DLD1 (cell line): ENCODE measurements at regions not wholly inside any gene's neighbourhood (a gene's known extent, or its start where the extent isn't known, plus 50 kb on each side); places are given as distances from the start of the nearest gene placed in this dataset.
"Not testable (repeated sequence)": the region's sequence is repeated elsewhere in the genome, so short reads cannot be mapped to it uniquely, and the experiment has no call there.

Experiments used
- in situ Hi-C: cut with HindIII; loops from 2 replicates; pipeline ENCODE4 v1.10.0; 2017; ENCODE audit warnings: low sequenced_read_pairs

DNA sequence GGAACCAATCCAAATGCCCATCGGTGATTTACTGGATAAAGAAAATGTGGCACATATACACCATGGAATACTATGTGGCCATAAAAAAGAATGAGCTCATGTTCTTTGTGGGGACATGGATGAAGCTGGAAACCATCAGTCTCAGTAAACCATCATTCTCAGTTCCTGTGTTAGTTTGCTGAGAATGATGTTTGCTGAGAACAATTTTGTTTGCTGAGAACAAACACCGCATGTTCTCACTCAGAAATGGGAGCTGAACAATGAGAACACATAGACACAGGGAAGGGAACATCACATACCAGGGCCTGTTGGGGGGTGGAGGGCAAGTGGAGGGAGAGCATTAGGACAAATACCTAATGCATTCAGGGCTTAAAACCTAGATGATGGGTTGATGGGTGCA, 185.5 kb downstream of the ANXA1 start:
- in situ Hi-C loops = not testable (repeated sequence)

DNA sequence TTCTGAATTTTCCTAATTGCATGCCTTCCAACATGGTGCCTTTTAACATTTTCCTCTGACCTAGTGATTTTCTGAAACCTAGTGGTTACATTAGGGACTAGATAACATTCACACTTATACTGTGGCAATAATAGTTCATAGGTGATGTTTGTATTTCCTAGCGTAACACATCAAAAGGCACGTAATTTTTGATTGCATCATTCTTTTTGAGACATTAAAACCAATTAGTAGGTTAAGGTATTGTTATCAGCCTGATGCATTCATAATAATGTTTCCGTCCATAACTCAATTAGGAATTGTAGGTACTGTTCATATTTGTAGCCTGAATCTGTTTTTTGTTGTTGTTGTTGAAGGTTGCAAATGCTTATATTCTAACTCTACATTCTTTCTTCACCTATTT, 192.4 kb downstream of the ANXA1 start:
- in situ Hi-C loops = no loop called here

DNA sequence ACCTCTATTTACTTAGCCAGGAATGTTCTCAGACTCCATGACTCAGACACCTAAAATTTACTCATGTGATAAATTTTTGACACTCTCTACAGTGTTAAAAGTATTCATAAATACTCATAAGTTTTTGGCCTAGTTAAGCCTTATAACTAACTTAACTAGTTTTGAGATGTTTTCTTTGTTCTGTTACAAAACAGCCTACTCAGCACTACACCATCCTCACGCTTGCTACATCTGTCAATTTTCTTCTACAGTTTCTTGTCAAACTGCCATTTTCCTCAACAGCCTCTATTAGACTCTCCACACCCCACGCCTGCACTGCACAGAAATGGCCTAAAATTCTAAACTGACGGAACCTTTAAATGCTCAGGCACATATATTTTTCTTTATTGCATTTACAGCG, 195.5 kb downstream of the ANXA1 start:
- in situ Hi-C loops = no loop called here

DNA sequence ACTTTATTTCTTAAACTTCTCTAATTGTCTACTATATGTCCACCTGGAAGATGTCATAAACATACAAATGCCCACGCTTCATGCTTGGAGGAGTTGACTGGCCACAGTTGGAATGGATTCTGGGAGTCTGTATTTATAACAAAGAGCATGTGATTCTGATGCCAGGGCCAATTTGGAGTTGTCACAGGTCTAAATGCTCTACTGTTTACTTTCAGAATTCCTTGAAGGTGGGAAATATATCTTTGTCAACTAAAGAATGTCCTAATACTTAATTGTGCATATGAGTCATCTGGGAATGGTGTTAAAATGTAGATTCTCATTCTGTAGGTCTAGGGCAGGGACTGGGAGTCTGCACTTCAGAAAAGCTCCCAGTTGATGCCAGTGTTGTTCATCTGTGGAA, 196.1 kb downstream of the ANXA1 start:
- in situ Hi-C loops = no loop called here

DNA sequence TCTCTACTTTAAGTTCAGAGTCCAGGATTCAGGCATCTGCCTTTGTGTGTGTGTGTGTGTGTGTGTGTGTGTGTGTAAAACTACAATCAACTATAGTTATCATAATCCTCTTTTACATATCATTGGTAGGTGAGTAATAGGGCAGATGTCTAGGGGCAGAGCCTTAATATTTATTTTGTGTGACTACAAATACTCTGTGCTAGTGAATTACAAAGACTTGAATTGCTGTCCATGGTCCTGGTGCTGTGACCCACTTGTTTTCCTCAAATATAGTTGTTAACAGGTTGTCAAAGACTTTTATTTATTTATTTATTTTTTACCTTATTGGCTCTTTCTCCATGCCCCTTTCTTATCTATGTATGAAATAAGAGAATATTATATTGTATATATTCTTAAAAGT, 196.8 kb downstream of the ANXA1 start:
- in situ Hi-C loops = no loop called here

DNA sequence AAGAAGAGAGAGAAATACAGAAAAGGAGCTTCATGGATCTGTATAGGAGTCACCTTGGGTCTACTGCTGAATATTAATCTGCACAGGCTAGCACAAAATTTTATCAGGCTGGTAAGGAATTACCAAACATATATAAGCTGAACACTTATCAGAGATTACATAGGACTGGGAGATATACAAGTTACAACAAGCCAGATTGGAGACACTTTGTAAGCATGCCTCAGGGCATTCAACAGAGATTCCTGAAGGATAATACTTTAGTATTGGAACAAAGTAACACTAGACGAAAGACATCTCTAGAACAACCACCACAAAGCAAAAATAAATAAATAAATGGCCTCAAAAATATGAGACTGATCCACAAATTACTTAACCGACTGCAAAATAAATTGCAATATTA, 197.8 kb downstream of the ANXA1 start:
- in situ Hi-C loops = no loop called here

DNA sequence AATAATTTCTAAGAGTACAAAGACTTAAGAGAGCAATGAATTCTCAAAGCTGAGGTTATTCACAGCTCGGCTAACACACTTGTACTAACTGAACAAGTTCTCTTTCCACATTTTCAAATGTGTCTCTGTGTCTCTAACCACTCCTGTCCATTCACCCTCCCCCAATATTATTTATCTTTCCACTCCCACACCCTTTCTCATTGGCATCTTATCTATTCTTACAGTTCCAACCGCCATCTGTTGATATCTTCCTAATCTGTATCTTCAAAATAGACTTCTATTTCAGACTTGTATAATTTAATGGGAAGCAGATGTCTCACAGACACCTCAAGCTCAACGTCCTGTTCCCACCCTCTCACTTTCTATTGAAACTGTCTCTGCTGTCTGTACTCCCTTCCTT, 205.9 kb downstream of the ANXA1 start:
- in situ Hi-C loops = loop anchor here (25.0 kb wide), 1 partner anchor 105 kb away; no protein-coding TSS in a partner anchor

DNA sequence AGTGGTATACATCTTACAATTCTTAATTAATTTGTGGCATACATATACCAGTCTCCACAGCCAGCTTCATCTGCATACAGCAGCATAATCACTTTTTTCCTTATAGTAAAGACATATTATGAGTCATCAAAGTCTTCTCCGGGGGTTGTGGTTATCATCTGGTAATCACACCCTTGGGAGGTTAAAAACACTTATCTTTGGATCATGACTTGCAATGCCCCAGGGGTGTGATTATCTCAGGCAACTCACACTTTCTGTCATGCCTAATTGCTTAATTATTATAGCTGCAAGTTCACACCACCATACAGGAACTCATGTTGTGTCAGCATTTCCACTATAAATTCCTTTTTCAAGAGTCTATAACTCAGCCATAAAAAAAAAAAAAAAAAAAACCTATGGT, 218.4 kb downstream of the ANXA1 start:
- in situ Hi-C loops = loop anchor here (25.0 kb wide), 1 partner anchor 92 kb away; no protein-coding TSS in a partner anchor

DNA sequence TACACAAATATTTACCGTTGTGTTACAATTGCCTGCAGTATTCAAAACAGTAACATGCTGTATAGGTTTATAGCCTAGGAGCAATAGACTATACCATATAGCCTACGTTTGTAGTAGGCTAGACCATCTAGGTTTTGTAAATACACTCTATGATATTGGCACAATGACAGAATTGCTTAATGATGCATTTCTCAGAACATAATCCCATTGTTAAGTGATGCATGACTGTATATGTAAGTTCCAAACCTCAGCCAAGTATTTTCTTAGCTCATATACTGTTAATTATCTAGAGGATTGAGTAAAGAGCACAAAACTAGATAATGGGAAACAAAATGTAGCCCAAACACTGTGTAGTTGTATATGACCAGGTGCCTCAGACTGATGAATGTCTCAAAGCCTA, 220.1 kb downstream of the ANXA1 start:
- in situ Hi-C loops = loop anchor here (25.0 kb wide), 1 partner anchor 90 kb away; no protein-coding TSS in a partner anchor

DNA sequence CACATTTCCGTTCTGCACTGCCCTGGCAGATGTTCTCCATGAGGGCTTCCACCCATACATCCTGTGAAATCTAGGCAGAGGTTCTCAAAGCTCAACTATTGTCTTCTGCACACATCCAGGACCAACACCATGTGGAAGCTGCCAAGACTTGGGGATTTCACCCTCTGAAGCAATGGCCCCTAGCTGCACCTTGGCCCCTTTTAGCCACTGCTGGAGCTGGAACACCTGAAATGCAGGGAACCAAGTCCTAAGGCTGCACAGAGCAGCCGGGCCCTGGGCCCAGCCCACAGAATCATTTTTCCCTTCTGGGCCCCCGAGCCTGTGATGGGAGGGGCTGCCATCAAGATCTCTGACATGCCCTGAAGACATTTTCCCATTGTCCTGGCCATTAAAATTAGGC, 228.7 kb downstream of the ANXA1 start:
- in situ Hi-C loops = no loop called here

DNA sequence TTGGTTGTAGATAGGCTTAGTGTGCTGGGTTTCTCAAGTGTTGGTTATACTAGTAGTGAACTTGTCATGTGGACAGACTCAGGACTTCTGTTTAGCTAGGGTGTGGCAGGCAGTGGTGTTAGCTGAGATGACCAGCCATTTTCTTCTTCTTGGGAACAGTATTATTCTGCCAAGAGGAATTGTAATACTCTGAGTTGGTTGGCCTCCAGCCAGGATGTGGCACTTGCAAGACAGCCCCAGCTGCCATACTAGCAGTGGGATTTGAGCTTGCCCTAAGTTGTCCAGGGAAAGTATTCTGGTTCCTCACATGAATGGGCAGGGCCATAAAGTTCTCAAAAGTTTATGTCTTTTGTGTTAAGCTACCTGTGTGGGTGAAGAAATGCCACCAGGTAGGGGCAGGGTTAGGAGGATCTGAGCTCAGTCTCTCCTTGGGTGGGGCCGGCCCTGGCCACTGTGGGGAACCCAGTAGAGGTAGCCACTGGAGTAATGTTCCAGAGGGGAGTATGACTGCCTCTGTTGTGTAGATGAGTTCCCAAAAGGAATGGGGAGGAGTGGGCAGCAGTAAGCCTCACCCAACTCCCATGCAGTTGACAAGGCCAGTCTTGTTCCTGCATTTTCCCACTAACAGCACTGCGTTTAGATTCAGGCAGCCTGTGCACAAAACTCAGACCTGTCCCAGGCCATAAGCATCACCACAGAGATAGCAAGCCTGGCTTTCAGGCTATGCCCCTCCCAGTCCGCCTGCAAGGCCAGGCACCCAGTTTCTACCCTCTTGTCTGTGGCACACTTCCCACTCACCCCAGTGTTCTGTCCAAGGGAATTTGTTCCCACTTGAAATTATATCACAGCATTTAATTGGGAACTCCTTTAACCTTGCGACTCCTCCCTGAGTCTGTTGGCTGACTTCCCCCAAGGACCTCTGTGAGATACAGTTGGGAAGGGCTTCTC, 250.7 kb downstream of the ANXA1 start:
- in situ Hi-C loops = no loop called here

DNA sequence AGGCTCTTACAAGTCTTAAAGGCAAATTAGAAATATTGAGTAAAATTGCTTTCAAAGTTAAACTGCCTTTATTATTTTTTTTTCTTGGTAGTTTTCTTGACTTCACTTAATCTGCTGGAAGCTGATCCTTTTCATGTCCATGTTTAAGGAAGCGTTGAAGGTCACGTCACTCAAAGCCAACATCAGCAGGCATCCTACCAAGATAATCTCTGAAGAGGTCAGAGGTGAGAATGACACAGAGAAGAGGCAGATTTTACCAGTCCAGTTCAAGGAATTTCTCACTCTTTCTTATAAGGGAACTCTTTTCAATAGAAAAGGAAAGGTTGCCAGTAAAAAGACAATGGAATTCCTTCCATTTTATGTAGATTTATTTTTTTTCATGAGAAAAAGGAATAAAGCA, 259.8 kb downstream of the ANXA1 start:
- in situ Hi-C loops = no loop called here

DNA sequence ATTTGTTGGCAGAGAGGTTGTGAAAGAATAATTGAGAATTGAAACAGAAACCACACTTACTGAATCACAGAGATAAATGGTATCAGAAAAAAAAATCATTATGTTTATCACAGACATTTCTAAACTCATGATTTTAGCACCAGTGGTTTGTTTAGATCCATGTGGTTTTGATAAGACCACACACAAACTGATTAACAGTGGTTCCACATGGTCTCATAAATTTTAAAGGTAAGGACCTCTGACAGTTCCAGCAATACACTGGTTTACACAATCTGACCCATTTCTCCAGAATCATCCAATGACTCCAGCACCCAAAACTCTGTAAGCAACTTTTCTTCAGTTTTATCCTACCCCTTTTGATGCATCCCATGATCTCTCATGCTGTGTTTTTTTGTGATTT, 261.2 kb downstream of the ANXA1 start:
- in situ Hi-C loops = no loop called here

DNA sequence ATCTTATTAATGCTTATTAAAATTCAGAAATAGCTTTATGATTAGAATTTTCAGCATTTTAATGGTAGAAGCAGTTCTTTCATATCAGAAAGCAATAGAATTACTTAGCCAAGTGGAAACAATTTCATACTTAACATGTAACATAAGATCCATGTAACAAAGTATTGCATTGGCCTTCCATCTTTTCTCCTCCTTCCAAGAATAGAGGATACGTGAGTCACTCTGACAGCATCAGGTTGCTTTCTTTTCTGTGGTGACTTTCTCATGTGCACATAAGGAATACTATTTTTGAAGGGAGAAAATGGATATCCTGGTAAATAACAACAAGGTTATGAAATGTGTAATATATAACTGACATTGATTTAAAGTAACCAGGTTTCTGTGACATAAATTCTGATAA, 272.2 kb downstream of the ANXA1 start:
- in situ Hi-C loops = no loop called here

DNA sequence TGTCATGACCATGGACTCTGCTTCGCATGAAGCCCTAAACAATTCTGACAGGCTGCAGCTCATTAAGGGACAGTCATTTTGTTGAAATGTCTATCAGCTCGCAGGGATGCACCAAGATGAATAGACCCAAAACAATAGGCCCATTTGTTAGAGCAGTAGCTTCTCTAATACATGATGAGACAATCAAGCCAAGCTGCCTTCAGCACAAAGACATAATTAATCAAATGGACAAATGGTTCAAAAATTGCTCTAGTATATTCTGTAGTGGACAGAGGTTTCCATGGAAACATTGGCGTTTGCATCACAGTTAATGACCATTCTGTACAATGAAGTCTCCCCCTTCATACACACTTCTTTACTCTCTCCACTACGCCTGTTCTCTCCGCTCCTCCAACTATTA, 274.6 kb downstream of the ANXA1 start:
- in situ Hi-C loops = no loop called here

DNA sequence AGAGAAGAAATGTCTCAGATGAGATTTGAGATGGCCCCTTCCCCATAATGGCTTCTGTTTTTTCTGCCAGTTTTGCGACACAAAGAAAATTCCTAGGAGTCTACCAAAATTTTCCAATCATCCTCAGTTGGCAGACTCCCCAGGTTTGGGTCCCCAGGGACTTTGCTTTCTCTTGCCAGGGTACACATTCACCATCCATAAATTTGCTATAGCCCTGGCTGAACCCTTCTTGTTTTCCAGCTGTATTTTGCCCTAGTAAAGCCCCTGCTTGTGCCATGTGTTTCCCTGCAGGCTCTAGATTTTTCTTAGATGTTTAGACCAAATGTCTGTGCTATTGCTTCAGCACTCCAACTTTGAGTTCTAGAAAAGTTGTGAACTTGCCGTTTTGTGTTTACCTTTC, 283.2 kb downstream of the ANXA1 start:
- in situ Hi-C loops = no loop called here

DNA sequence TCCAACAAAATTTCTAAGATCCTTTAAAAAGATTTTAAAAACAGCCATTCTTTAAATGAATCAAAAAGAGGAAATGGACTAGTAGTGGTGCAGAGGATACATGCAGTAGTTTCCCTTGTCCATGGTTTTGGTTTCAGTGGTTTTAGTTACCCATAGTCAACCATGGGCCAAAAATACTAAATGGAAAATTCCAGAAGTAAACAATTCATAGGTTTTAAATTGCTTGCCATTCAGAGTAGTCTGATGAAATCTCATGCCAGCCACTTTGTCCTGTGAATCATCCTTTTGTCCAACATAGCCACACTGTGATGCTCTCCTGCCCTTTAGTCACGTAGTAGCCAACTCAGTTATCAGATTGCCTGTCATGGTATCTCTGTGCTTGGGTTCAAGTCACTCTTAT, 286.1 kb downstream of the ANXA1 start:
- in situ Hi-C loops = no loop called here

DNA sequence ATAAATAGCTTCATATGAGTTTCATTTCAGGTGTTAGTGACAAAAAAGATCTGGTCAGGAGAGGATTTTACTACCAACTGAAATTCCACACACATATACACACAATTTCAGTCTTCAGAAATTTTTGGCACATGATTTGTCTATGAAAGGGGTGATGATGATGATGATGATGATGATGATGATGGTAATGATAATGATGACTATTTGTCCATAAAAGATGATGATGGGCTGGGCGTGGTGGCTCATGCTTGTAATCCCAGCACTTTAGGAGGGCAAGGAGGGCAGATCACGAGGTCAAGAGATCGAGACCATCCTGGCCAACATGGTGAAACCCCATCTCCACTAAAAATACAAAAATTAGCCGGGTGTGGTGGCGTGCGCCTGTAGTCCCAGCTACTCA, 288.2 kb downstream of the ANXA1 start:
- in situ Hi-C loops = not testable (repeated sequence)

DNA sequence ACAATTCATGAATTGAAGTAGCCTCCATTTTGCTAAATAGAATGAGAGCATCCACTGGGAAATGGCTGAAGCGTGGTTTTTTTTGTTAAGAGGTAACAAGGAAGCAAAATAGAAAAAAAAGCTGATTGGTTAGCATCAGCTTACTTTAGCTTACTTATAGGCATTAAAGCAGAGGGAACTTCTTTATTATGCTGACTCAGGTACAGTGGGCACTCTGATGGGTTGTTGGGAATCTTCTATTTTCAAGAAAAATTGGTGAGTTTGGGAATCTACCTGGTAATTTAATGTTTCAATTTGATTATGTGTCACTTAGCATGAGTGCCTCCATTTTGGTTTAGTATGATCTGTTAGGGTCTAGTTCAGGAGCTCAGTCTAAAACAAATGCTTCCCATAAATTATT, 289.6 kb downstream of the ANXA1 start:
- in situ Hi-C loops = no loop called here

DNA sequence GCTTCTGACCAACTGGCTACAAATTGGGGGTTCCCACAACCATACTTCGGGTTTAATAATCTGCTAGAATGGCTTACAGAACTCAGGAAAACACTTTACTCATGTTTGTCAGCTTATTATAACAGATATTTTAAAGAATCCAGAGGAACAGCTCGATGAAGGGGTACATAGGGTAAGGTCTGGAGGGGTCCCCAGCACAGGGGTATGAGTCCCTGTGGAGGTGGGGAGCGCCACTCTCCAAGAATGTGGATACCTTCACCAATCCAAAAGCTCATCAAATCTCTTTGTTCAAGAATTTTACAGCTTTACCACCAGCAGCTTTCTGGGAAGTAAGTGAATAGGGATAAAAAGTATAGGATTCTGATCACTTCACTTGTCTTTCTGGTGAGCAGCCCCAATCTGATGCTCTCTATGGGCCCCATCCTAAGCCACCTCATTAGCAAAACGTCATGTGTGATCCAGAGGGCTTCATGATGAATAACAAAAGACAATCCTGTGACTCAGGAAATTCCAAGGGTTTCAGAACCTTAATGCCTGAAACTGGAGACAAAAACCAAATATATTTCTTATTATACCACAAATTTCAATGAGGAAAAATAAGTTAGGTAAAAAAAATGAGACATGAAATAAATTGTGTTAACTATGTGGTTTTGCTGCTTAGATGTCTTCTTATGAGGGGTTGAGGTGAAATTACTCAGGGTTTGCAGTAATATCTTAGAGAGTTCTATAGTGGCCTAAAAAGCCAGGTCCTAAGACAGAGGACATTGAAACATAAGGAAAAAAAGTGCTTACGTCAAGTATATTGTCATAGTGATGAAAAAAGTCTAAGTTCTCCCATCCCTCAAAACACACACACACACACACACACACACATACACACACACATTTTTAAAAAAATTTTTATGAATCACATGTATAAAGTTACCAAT, 290.5 kb downstream of the ANXA1 start:
- in situ Hi-C loops = no loop called here

DNA sequence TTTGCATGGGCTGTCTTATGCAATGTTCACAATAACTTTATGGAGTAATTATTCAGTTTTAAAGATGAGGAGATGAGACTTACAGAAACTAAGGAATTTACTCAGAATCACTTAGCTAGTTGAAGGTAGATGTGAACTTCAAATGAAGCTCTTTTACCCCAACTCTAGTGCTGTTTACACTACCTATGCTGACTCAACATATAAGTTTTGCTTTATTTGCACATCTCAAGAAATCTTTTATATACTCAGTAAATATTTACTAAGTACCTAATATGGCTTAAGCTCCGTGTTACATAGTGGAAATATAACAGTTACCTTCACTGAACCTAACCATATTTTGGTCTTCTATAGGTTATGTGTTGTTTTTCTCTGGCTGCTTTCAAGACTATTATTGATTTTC, 293.2 kb downstream of the ANXA1 start:
- in situ Hi-C loops = no loop called here

DNA sequence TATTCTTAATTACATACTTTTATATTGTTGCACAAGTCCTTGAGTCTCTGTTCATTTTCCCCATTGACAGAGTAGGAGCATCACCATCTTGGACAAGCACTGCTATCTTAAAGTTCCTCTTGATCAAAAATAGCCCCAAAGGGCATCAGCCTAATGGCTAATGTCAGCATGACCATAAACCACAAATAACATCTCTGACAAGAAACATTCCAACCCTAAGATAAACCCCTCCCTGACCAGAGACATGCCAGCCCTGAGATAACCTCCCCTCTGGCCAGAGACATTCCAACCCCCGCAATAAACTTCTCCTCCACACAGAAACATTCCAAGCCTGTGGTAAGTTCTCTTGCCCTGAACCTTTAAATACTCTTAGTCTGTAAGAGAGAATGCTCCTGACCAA, 293.7 kb downstream of the ANXA1 start:
- in situ Hi-C loops = not testable (repeated sequence)
